Left lung (tissue), 4 donors: ENCODE measurements at regions not wholly inside any gene's neighbourhood (a gene's known extent, or its start where the extent isn't known, plus 50 kb on each side); places are given as distances from the start of the nearest gene placed in this dataset.

Experiments used
- ATAC-seq: fragments of 200-7000 bp; cut with Tn5 transposase; one replicate; pipeline ENCODE4 v1.9.1; 2020; ENCODE audit warnings: moderate library complexity
- DNase-seq, 4 donors: peaks; one replicate each; pipeline ENCODE4 v3.0.0-alpha.2; 2013 to 2020
- H3K27ac ChIP-seq, 2 donors: fragments of 200-600 bp; sonication (generic) in 1 of 2; one replicate each; pipeline versions ENCODE4 v1.5.0 to v1.8.0; 2020 to 2021
- H3K27me3 ChIP-seq, 2 donors: fragments of 200-600 bp; sonication (generic) in 1 of 2; one replicate each; pipeline versions ENCODE4 v1.5.0 to v1.8.0; 2020 to 2021
- H3K36me3 ChIP-seq, 2 donors: fragments of 200-600 bp; sonication (generic) in 1 of 2; one replicate each; pipeline versions ENCODE4 v1.5.0 to v1.8.0; 2020 to 2021
- H3K4me1 ChIP-seq, 2 donors: fragments of 200-600 bp; one replicate each; pipeline ENCODE4 v1.8.0; 2021
- H3K4me3 ChIP-seq, 2 donors: fragments of 200-600 bp; sonication (generic) in 1 of 2; one replicate each; pipeline versions ENCODE4 v1.5.0 to v1.8.0; 2020 to 2021; ENCODE audit warnings: mild to moderate bottlenecking in 1 of 2
- H3K9me3 ChIP-seq, 2 donors: fragments of 200-600 bp; sonication (generic) in 1 of 2; one replicate each; pipeline versions ENCODE4 v1.5.0 to v1.8.0; 2020 to 2021
- CTCF ChIP-seq, 2 donors: fragments of 200-600 bp; sonication (generic) in 1 of 2; IDR thresholded peaks; one replicate each; pipeline versions ENCODE4 v1.5.0 to v1.8.0; 2021; ENCODE audit warnings: antibody characterized with exemption in 2 of 2
- intact Hi-C, 2 donors: fragments of 100-400 bp; cut with DNase I; formaldehyde crosslinking; loops; one replicate each; pipeline versions ENCODE4 v1.11.2 to v1.14.2; 2022
- donor health status: DM: no; HTN: yes; CAD: no.
- donor health status: DM: no; HTN: no; CAD: no.

DNA sequence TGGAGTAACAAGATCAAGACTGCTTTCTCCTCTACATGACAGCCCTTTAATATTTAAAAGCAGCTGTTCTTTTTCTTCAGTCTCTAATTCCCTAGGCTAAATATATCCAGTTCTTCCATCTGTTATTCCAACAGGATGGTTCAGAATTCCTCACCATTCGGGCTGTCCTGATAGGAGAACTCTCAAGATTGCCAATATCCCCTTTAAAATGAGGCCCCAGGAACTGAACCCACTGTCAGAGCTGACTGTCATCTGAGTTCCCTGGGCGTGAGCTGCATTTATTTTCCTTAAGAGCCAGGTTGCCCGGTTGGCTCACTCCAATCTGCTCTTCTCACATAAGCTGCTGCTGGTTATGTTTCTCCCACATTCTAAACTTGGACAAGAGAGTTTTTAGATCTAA is 177.6 kb downstream of the MIS18A start:
- TF ChIP-seq CTCF (IDR thresholded peaks at IDR 0.05) = no peak
- ATAC-seq (no peak), DNase-seq (no peak)
- H3K4me3 ChIP-seq = no peak overlapping the region
- no peaks in the 10 kb centered on the region for H3K27me3 ChIP-seq
- H3K27ac ChIP-seq = no peak overlapping the region
- intact Hi-C loops = no loop called here
- no peaks in the 10 kb centered on the region for H3K36me3 ChIP-seq
- peaks cover 0 to 4% of the 10 kb centered on the region in 2 donors for H3K9me3 ChIP-seq
- no peaks in the 10 kb centered on the region for H3K4me1 ChIP-seq

GRCh38 chr21:32100423-32100822 is 178.4 kb downstream of the MIS18A start:
- intact Hi-C loops = no loop called here
- no peak for TF ChIP-seq CTCF (IDR thresholded peaks at IDR 0.05)
- H3K4me3 ChIP-seq = no peak overlapping the region
- ATAC-seq = no peak
- H3K4me1 ChIP-seq = no peaks in the 10 kb centered on the region
- H3K27ac ChIP-seq = no peak overlapping the region
- DNase-seq = no peak
- no peaks in the 10 kb centered on the region for H3K36me3 ChIP-seq
- H3K27me3 ChIP-seq = no peaks in the 10 kb centered on the region
- H3K9me3 ChIP-seq = no peaks in the 10 kb centered on the region

- Histone ChIP-seq H3K27ac (no peak overlapping the region), H3K9me3 (no peaks in the 10 kb centered on the region), H3K4me3 (no peak overlapping the region), H3K27me3 (no peaks in the 10 kb centered on the region), H3K36me3 (no peaks in the 10 kb centered on the region), H3K4me1 (no peaks in the 10 kb centered on the region)
- ATAC-seq (peak; percentile 87), DNase-seq (no peak)
- TF ChIP-seq CTCF (IDR thresholded peaks at IDR 0.05) = no peak
- intact Hi-C loops = no loop called here
Observed at GRCh38 chr21:32099812-32100416, 178.9 kb downstream of the MIS18A start.

GRCh38 chr21:32096411-32096810 is 182.4 kb downstream of the MIS18A start:
- no peak for DNase-seq
- intact Hi-C loops = no loop called here
- no peaks in the 10 kb centered on the region for H3K36me3 ChIP-seq
- ATAC-seq = peak; percentile 26
- H3K9me3 ChIP-seq = no peaks in the 10 kb centered on the region
- H3K4me1 ChIP-seq = no peaks in the 10 kb centered on the region
- no peak overlapping the region for H3K4me3 ChIP-seq
- H3K27ac ChIP-seq = no peak overlapping the region
- no peaks in the 10 kb centered on the region for H3K27me3 ChIP-seq
- no peak for TF ChIP-seq CTCF (IDR thresholded peaks at IDR 0.05)

DNA sequence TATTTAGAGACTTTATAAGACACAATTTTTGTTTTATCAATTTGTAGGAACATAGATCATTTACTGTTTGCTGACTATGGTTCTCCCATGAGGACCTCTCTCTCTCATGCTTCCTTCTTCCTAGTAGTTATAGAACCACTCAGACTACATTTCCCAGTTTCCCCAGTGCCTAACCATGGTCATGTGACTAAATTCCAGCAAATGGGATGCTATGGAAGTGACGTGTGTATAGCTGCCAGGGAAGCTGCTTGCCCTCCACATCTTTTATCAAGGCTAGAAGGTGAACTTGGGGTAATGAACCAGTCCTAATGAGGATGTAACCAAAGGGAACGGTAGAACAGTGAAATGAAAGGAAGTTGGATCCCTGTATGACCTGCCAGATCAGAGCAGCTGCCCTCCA is 184.0 kb downstream of the MIS18A start:
- no peak overlapping the region for H3K4me3 ChIP-seq
- H3K4me1 ChIP-seq = no peaks in the 10 kb centered on the region
- no peaks in the 10 kb centered on the region for H3K27me3 ChIP-seq
- DNase-seq (no peak), ATAC-seq (peak; percentile 38)
- H3K9me3 ChIP-seq = no peaks in the 10 kb centered on the region
- intact Hi-C loops = no loop called here
- H3K36me3 ChIP-seq = no peaks in the 10 kb centered on the region
- TF ChIP-seq CTCF (IDR thresholded peaks at IDR 0.05) = no peak
- no peak overlapping the region for H3K27ac ChIP-seq
